HFF-Myc (cell line): ENCODE measurements at regions not wholly inside any gene's neighbourhood (a gene's known extent, or its start where the extent isn't known, plus 50 kb on each side); places are given as distances from the start of the nearest gene placed in this dataset.

Source experiments
- DNase-seq: peaks from one replicate; pipeline ENCODE4 v3.0.0-alpha.2; 2011; ENCODE audit warnings: low read depth; ENCODE audit errors: extremely low read depth
- H3K4me3 ChIP-seq: replicated peaks from 2 replicates; pipeline ENCODE4 v1.5.1; 2011; ENCODE audit warnings: low read depth, mild to moderate bottlenecking, control low read depth, low read length
- CTCF ChIP-seq: IDR thresholded peaks from 2 replicates; pipeline ENCODE4 v1.5.1; 2012; ENCODE audit warnings: mild to moderate bottlenecking, low read depth, low read length, control low read depth; ENCODE audit errors: missing control alignments

DNA sequence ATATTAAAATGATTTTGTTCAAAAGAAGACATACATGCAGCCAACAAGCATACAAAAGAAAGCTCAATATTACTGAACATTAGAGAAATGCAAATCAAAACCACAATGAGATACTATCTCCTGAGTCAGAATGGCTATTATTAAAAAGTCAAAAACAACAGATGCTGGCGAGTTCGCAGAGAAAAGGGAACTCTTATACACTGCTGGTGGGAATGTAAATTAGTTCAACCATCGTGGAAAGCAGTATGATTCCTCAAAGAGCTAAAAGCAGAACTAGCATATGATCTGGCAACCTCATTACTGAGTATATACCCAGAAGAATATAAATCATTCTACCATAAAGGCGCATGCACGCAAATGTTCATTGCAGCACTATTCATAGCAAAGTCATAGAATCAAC lies 126.0 kb upstream of the HMCN1 start:
- DNase-seq: no peak
- no peak for TF ChIP-seq CTCF
- H3K4me3 ChIP-seq: no peak overlapping the region

- no peak for TF ChIP-seq CTCF
- H3K4me3 ChIP-seq: no peak overlapping the region
- DNase-seq: no peak
Measured at GRCh38 chr1:185603158-185603557, 131.0 kb upstream of the HMCN1 start.

DNA sequence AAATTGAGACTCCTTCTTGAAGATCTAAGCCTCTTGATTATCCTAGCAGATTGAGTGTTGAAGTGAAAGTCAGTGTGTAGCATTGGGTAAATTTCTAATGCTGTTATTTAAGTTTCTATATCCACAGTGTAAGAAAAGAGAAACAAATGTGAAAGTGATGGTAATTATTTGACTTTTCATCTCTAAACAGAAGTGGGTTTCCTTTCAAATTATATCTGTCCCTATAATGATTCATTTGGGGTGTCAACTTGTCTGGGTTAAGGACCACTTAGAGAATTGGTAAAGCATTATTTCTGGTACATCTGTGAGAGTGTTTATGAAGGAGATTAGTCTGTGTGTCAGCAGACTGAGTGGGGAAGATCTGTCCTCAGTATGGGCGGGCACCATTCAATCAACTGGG lies 133.0 kb upstream of the HMCN1 start:
- no peak for DNase-seq
- no peak for TF ChIP-seq CTCF
- no peak overlapping the region for H3K4me3 ChIP-seq

GRCh38 chr1:185600641-185601040 lies 133.6 kb upstream of the HMCN1 start:
- DNase-seq: no peak
- no peak for TF ChIP-seq CTCF
- no peak overlapping the region for H3K4me3 ChIP-seq

- no peak for TF ChIP-seq CTCF
- no peak for DNase-seq
- H3K4me3 ChIP-seq: no peak overlapping the region
Measured at GRCh38 chr1:185598332-185598731, 135.9 kb upstream of the HMCN1 start.

GRCh38 chr1:185595835-185596667 lies 138.1 kb upstream of the HMCN1 start:
- TF ChIP-seq CTCF: peak; percentile 78
- peak; percentile 21 for DNase-seq
- H3K4me3 ChIP-seq: no peak overlapping the region
